CD8-positive, alpha-beta memory T cell (primary cell): ENCODE measurements at regions not wholly inside any gene's neighbourhood (a gene's known extent, or its start where the extent isn't known, plus 50 kb on each side); places are given as distances from the start of the nearest gene placed in this dataset.

Source experiments
- CTCF ChIA-PET: fragments of 350-600 bp; sonication (Branson Sonifier 250); formaldehyde crosslinking; loops from one replicate; lab custom pipeline; 2021; ENCODE audit warnings: antibody characterized with exemption; lab: Charles Lee
- POLR2A ChIA-PET: fragments of 350-600 bp; sonication (Branson Sonifier 250); formaldehyde crosslinking; loops from one replicate; lab custom pipeline; 2021; ENCODE audit warnings: antibody characterized with exemption; lab: Charles Lee
- DNase-seq, 5 donors: peaks; one replicate each; pipeline versions ENCODE4 v3.0.0 to v3.0.0-alpha.2; 2020 to 2022; ENCODE audit warnings: mixed read lengths in 1 of 5
- H3K27ac ChIP-seq: one replicate; pipeline ENCODE4 v1.7.0; 2013; ENCODE audit warnings: low read depth, mild to moderate bottlenecking, low read length, moderate library complexity
- H3K27me3 ChIP-seq: 2 replicates; pipeline ENCODE4 v1.7.0; 2013; ENCODE audit warnings: low read length, mild to moderate bottlenecking; ENCODE audit not compliant: insufficient read depth, poor library complexity, severe bottlenecking
- H3K36me3 ChIP-seq: 2 replicates; pipeline ENCODE4 v1.7.0; 2013; ENCODE audit warnings: mild to moderate bottlenecking, low read length, moderate library complexity; ENCODE audit not compliant: insufficient read depth
- H3K4me1 ChIP-seq: 2 replicates; pipeline ENCODE4 v1.7.0; 2013; ENCODE audit warnings: mild to moderate bottlenecking, low read length, moderate library complexity; ENCODE audit not compliant: insufficient read depth
- H3K4me3 ChIP-seq: 2 replicates; pipeline ENCODE4 v1.7.0; 2013; ENCODE audit warnings: mild to moderate bottlenecking, low read length
- H3K9me3 ChIP-seq: 2 replicates; pipeline ENCODE4 v1.7.0; 2013; ENCODE audit warnings: mild to moderate bottlenecking, low read length
- H3K27ac Mint-ChIP-seq, 8 donors: one replicate each; pipeline ENCODE4 v1.8.0; 2020 to 2021; ENCODE audit warnings: mixed read lengths in 8 of 8, mild to moderate bottlenecking in 6 of 8, inconsistent platforms in 3 of 8, moderate library complexity in 3 of 8
- H3K27me3 Mint-ChIP-seq, 2 donors: one replicate each; pipeline ENCODE4 v1.8.0; 2020 to 2021; ENCODE audit warnings: mixed read lengths in 2 of 2, mild to moderate bottlenecking in 1 of 2, moderate library complexity in 1 of 2
- H3K36me3 Mint-ChIP-seq, 3 donors: one replicate each; pipeline ENCODE4 v1.8.0; 2020 to 2021; ENCODE audit warnings: mixed read lengths in 3 of 3, inconsistent platforms in 1 of 3, mild to moderate bottlenecking in 1 of 3
- H3K4me1 Mint-ChIP-seq, 3 donors: one replicate each; pipeline ENCODE4 v1.8.0; 2020 to 2021; ENCODE audit warnings: mixed read lengths in 3 of 3, inconsistent platforms in 1 of 3, mild to moderate bottlenecking in 1 of 3
- H3K4me3 Mint-ChIP-seq, 7 donors: one replicate each; pipeline ENCODE4 v1.8.0; 2020 to 2021; ENCODE audit warnings: mixed read lengths in 7 of 7, mild to moderate bottlenecking in 6 of 7, moderate library complexity in 4 of 7, inconsistent platforms in 2 of 7
- H3K9me3 Mint-ChIP-seq, 5 donors: one replicate each; pipeline ENCODE4 v1.8.0; 2020 to 2022; ENCODE audit warnings: mixed read lengths in 5 of 5, mild to moderate bottlenecking in 3 of 5, moderate library complexity in 2 of 5, inconsistent platforms in 1 of 5

DNA sequence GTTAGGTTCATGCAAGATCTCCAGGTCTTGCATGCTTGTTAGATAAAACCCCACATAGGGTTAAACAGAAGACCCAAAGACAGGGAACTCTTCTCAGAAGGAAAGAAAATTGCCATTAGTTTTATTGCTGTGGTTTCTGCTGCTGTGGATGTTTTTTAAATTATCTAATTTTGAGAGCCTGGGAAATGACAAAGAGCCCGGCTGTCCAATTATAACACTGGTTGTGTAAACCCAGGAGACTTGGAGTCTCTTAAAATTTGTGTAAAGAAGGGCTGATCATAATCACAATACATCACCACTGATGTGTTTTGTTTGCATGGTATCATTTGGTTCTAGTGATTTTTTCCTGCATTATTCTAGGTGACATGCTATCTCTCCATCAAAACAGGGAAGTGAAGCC is 246.5 kb upstream of the MYO3A start:
- Mint-ChIP-seq H3K4me1 (no peaks in the 10 kb centered on the region), H3K27me3 (no peaks in the 10 kb centered on the region)

DNA sequence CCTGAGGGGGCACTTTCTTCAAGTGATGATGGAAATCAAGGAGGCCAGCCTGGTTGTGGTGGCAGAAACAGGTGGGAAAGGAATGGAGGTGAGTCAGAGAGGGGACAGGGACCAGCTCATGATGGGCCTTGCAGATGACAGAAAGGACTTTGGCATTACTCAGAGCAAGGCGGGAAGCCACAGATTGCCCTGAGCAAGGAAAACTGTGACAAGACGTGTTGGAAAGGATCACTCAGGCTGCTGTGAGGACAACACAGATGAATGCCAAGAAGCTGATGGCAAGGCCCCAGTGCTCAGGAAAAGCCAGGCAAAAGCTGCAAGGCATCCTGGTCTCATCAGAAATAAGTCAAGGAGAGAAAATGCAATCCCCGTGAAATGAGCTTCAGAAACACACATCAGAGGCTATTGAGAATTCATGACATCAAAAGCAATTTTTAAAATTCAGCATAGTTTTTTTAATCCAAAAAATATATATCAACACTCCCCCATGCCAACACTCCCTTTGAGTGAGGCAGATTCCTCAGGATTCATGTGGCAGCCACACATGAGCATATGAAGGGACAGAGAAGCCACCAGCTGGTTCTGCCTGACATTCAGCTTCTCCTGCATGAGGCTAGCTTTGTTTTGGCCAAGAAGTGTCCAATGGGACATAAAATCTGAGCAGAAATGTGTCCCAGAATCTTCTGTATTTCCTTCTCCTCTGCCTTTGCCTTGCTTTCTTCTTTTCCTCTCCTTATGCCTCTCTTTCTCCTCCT is 244.5 kb upstream of the MYO3A start:
- no peaks in the 10 kb centered on the region for H3K36me3 Mint-ChIP-seq
- H3K9me3 Mint-ChIP-seq, result peaks cover 0 to 6% (median 0%) of the 10 kb centered on the region in 5 donors
- Histone ChIP-seq H3K4me3 (no peak overlapping the region), H3K36me3 (no peaks in the 10 kb centered on the region), H3K27me3 (no peaks in the 10 kb centered on the region), H3K4me1 (no peaks in the 10 kb centered on the region), H3K9me3 (no peaks in the 10 kb centered on the region), H3K27ac (no peak overlapping the region)
- no peak overlapping the region for H3K27ac Mint-ChIP-seq
- H3K4me3 Mint-ChIP-seq, result no peak overlapping the region
- peaks cover 0 to under 1% of the 10 kb centered on the region in 2 donors for H3K27me3 Mint-ChIP-seq
- no peaks in the 10 kb centered on the region for H3K4me1 Mint-ChIP-seq
- DNase-seq, result no peak
- ChIA-PET CTCF (no interaction called here), POLR2A (no interaction called here)

More for the DNA sequence above, 246.5 kb upstream of the MYO3A start:
- H3K27me3 ChIP-seq, result no peaks in the 10 kb centered on the region
- no peaks in the 10 kb centered on the region for H3K36me3 ChIP-seq
- ChIA-PET POLR2A (no interaction called here), CTCF (no interaction called here)
- DNase-seq, result no peak
- H3K4me3 ChIP-seq, result no peak overlapping the region
- no peaks in the 10 kb centered on the region for H3K9me3 ChIP-seq
- H3K4me1 ChIP-seq, result no peaks in the 10 kb centered on the region
- Mint-ChIP-seq H3K36me3 (no peaks in the 10 kb centered on the region), H3K4me3 (no peak overlapping the region), H3K9me3 (peaks cover 0 to 4% (median 0%) of the 10 kb centered on the region in 5 donors), H3K27ac (no peak overlapping the region)
- no peak overlapping the region for H3K27ac ChIP-seq

DNA sequence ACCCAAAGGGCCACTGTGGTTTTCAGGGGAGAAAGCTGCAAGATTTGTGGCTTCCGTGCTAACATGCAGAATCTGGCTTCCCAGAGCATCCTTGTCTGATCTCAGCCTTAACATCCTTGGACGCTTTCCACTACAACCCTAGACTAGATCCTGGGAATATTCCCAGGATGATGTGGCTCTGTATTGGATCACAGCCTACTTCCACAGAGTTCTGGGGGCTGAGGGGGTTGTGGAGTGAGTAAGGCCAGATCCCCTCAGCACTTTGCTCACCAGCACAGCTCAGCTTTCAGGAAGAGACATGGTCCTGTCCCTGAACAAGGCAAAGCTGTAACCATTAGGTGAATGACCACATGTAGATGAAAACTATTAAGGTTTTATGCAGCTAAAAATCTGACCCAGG is 241.3 kb upstream of the MYO3A start:
- H3K36me3 Mint-ChIP-seq, result no peaks in the 10 kb centered on the region
- Histone ChIP-seq H3K9me3 (no peaks in the 10 kb centered on the region), H3K4me3 (no peak overlapping the region), H3K4me1 (no peaks in the 10 kb centered on the region), H3K27ac (no peak overlapping the region), H3K36me3 (no peaks in the 10 kb centered on the region), H3K27me3 (no peaks in the 10 kb centered on the region)
- H3K27ac Mint-ChIP-seq, result no peak overlapping the region
- peaks cover 2 to 8% of the 10 kb centered on the region in 2 donors for H3K27me3 Mint-ChIP-seq
- POLR2A ChIA-PET, result no interaction called here
- no peaks in the 10 kb centered on the region for H3K4me1 Mint-ChIP-seq
- peaks cover 0 to 4% (median 0%) of the 10 kb centered on the region in 5 donors for H3K9me3 Mint-ChIP-seq
- CTCF ChIA-PET, result no interaction called here
- no peak overlapping the region for H3K4me3 Mint-ChIP-seq
- DNase-seq, result no peak

DNA sequence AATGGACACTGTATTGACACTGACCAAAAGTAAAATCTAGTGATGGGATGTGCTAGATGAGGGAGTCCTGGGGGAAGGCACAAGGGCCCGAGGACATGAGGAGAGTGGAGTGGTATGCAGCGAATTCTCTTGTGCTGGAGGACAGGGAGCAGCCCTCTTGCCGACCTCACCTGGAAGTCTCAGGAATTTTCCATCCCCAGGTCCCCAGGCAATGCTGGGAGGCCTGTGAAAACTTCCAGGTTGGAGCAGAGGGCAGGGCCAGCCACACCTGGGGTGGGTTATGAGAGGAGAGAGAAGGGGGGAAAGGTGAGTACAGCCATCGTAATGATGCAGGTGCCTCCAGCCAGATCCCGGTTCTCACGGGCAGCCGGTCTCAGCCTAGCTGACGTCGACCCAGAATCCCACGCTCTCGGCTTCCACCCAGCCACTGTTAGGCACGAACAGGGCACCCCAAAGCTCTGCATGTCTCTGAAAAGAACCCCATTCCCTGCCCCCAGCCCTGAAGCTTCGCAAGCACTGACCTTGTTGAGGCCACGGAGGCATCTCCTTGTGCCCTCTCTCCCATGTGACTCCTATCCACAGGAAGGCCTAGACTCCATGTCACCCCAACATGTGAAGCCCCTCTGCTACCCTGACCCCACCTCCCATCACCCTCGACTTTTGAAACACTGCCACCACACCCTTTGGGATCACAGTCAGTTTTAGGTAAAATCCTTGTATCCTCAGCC is 239.7 kb upstream of the MYO3A start:
- H3K36me3 ChIP-seq, result no peaks in the 10 kb centered on the region
- H3K36me3 Mint-ChIP-seq, result no peaks in the 10 kb centered on the region
- H3K4me3 ChIP-seq, result no peak overlapping the region
- POLR2A ChIA-PET, result no interaction called here
- H3K27me3 Mint-ChIP-seq, result peaks cover 8 to 9% of the 10 kb centered on the region in 2 donors
- H3K4me1 Mint-ChIP-seq, result no peaks in the 10 kb centered on the region
- H3K27ac Mint-ChIP-seq, result no peak overlapping the region
- H3K4me1 ChIP-seq, result no peaks in the 10 kb centered on the region
- no peak overlapping the region for H3K27ac ChIP-seq
- no peak for DNase-seq
- CTCF ChIA-PET, result no interaction called here
- no peaks in the 10 kb centered on the region for H3K27me3 ChIP-seq
- peaks cover 0 to 4% (median 0%) of the 10 kb centered on the region in 5 donors for H3K9me3 Mint-ChIP-seq
- no peak overlapping the region for H3K4me3 Mint-ChIP-seq
- no peaks in the 10 kb centered on the region for H3K9me3 ChIP-seq

DNA sequence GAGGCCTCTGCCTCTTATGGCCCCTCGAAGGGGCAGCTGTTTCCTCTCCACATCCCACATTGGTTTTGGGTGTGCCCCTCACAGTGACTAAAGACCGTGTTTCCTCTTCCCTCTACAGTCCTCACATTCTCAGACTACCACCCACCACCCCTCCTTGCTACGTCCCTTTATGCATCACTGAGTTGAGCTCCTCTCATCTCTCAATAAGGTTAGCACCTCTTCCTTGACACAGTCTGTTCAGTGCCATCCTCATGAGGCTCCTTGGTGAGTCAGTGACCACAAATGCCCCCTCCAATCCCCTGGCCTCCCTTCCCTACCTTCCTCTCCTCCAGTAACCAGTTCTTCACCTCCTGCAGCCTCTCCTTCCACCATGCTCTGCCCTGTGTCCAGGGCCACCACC is 239.1 kb upstream of the MYO3A start:
- no peaks in the 10 kb centered on the region for H3K36me3 ChIP-seq
- no peaks in the 10 kb centered on the region for H3K4me1 Mint-ChIP-seq
- ChIA-PET CTCF (no interaction called here), POLR2A (no interaction called here)
- no peak for DNase-seq
- no peaks in the 10 kb centered on the region for H3K4me1 ChIP-seq
- no peak overlapping the region for H3K27ac Mint-ChIP-seq
- no peak overlapping the region for H3K4me3 ChIP-seq
- no peaks in the 10 kb centered on the region for H3K9me3 ChIP-seq
- no peak overlapping the region for H3K4me3 Mint-ChIP-seq
- H3K27me3 Mint-ChIP-seq, result peaks cover 8 to 9% of the 10 kb centered on the region in 2 donors
- H3K27ac ChIP-seq, result no peak overlapping the region
- no peaks in the 10 kb centered on the region for H3K27me3 ChIP-seq
- H3K36me3 Mint-ChIP-seq, result no peaks in the 10 kb centered on the region
- H3K9me3 Mint-ChIP-seq, result peaks cover 0 to 2% (median 0%) of the 10 kb centered on the region in 5 donors

DNA sequence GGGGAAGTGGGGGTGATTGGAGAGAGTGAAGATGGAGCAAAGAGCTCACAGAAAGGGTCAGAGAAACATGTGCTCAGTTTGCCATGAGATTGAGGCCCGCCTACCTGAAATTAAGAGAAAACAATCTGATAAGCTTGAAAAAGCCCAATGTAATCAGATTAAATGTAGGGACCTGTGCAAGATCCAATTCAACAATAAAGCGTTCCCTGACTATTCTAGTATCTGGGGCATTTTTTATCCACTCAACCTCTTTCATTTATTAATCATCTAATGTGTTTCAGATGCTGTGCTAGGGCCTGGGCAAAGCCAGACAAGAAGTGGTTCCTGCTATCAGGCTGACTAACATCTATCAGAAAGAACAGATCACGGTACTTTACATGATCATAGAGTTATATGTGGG is 238.4 kb upstream of the MYO3A start:
- Mint-ChIP-seq H3K9me3 (peaks cover 0 to 2% (median 0%) of the 10 kb centered on the region in 5 donors), H3K36me3 (no peaks in the 10 kb centered on the region), H3K4me1 (no peaks in the 10 kb centered on the region), H3K27ac (peak overlapping the region in 1 of 8 donors; percentile 48), H3K27me3 (peaks cover 8 to 9% of the 10 kb centered on the region in 2 donors), H3K4me3 (no peak overlapping the region)
- Histone ChIP-seq H3K4me1 (no peaks in the 10 kb centered on the region), H3K27me3 (no peaks in the 10 kb centered on the region), H3K36me3 (no peaks in the 10 kb centered on the region), H3K9me3 (no peaks in the 10 kb centered on the region), H3K4me3 (no peak overlapping the region), H3K27ac (no peak overlapping the region)
- CTCF ChIA-PET, result no interaction called here
- POLR2A ChIA-PET, result no interaction called here
- DNase-seq, result no peak

DNA sequence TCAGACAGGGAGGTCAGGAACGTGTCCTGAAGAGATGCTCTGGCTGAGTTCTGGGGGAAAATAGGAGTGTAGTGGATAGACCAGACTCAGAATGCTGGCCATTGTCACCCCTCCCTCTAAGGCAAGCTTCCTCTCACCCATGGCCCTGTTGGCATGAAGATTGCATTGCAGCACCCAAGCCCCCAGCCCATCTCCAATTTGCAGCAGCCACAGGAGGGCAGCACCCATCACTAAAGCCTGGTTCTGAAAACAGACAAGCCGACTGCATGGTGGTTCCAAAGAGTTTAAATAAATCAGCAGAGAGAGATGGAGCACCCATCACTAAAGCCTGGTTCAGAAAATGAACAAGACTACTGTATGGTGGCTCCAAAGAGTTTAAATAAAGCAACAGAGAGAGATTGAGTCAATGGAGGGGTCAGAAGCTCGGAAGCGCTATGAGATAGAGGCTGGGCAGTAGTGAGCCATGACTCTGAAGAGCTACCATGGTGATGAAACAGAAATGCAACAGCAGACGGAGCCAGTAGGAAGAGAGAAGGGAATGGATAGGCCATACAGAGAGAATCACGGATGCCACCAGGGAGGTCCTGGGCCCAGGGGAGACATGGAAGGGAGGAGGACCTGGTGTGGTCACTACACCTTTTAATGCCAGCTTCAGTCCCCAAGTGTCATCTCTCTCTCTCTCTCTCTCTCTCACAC is 237.9 kb upstream of the MYO3A start:
- ChIA-PET CTCF (no interaction called here), POLR2A (no interaction called here)
- H3K27ac ChIP-seq, result no peak overlapping the region
- no peaks in the 10 kb centered on the region for H3K4me1 ChIP-seq
- Mint-ChIP-seq H3K4me3 (no peak overlapping the region), H3K27ac (peak overlapping the region in 1 of 8 donors; percentile 48), H3K36me3 (no peaks in the 10 kb centered on the region), H3K4me1 (no peaks in the 10 kb centered on the region), H3K9me3 (peaks cover 0 to 2% (median 0%) of the 10 kb centered on the region in 5 donors), H3K27me3 (peaks cover 8 to 9% of the 10 kb centered on the region in 2 donors)
- DNase-seq, result no peak
- no peak overlapping the region for H3K4me3 ChIP-seq
- no peaks in the 10 kb centered on the region for H3K36me3 ChIP-seq
- no peaks in the 10 kb centered on the region for H3K27me3 ChIP-seq
- H3K9me3 ChIP-seq, result no peaks in the 10 kb centered on the region

DNA sequence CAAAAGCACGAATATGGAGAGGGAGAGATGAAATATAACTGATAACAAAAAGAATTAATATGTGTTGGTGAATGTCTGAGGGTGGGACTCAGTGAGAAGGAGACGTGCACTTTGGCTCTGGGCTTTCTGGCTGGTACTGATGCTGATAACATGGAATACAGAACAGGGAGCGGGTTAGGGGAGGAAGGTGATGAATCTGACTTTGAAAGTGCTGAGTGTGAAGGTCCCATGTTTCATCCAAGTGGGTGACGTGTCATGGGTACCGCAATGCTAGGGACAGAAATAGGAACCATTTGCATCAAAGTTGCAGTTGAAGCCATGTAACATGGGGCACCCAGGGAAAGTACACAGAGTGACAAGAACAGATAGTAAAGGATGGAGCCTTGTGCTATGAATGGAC is 236.6 kb upstream of the MYO3A start:
- Histone ChIP-seq H3K27me3 (no peaks in the 10 kb centered on the region), H3K27ac (no peak overlapping the region), H3K36me3 (no peaks in the 10 kb centered on the region), H3K9me3 (no peaks in the 10 kb centered on the region), H3K4me3 (no peak overlapping the region), H3K4me1 (no peaks in the 10 kb centered on the region)
- Mint-ChIP-seq H3K9me3 (peaks cover 0 to 2% (median 0%) of the 10 kb centered on the region in 5 donors), H3K36me3 (no peaks in the 10 kb centered on the region), H3K4me1 (no peaks in the 10 kb centered on the region), H3K27me3 (peaks cover 8 to 9% of the 10 kb centered on the region in 2 donors), H3K27ac (no peak overlapping the region), H3K4me3 (no peak overlapping the region)
- ChIA-PET POLR2A (no interaction called here), CTCF (no interaction called here)
- no peak for DNase-seq
